ENCODE measurements at regions not wholly inside any gene's neighbourhood (a gene's known extent, or its start where the extent isn't known, plus 50 kb on each side); places are given as distances from the start of the nearest gene placed in this dataset.

- no peak for DNase-seq (ENCODE audit: extremely low read depth, low read depth)
- no peak for TF ChIP-seq CTCF (IDR thresholded peaks at IDR 0.05; ENCODE audit: low read depth, low read length)
These were observed 212.5 kb upstream of the N4BP1 start for GRCh38 chr16:48822431-48822830.

GRCh38 chr16:48820379-48820778, 210.4 kb upstream of the N4BP1 start:
- TF ChIP-seq CTCF (IDR thresholded peaks at IDR 0.05; ENCODE audit: low read depth, low read length) = no peak
- DNase-seq (ENCODE audit: extremely low read depth, low read depth) = no peak

GRCh38 chr16:48818257-48818656, 208.3 kb upstream of the N4BP1 start:
- TF ChIP-seq CTCF (IDR thresholded peaks at IDR 0.05; ENCODE audit: low read depth, low read length) = no peak
- no peak for DNase-seq (ENCODE audit: extremely low read depth, low read depth)

- TF ChIP-seq CTCF (IDR thresholded peaks at IDR 0.05; ENCODE audit: low read depth, low read length) = no peak
These were observed 207.1 kb upstream of the N4BP1 start for GRCh38 chr16:48817032-48817431.

GRCh38 chr16:48816393-48816792, 206.4 kb upstream of the N4BP1 start:
- TF ChIP-seq CTCF (IDR thresholded peaks at IDR 0.05; ENCODE audit: low read depth, low read length) = no peak

More at GRCh38 chr16:48817032-48817431, 207.1 kb upstream of the N4BP1 start:
- DNase-seq (ENCODE audit: extremely low read depth, low read depth) = no peak

GRCh38 chr16:48814994-48815393, 205.0 kb upstream of the N4BP1 start:
- DNase-seq (ENCODE audit: extremely low read depth, low read depth) = no peak
- no peak for TF ChIP-seq CTCF (IDR thresholded peaks at IDR 0.05; ENCODE audit: low read depth, low read length)

More at GRCh38 chr16:48816393-48816792, 206.4 kb upstream of the N4BP1 start:
- no peak for DNase-seq (ENCODE audit: extremely low read depth, low read depth)

GRCh38 chr16:48813485-48813884, 203.5 kb upstream of the N4BP1 start:
- no peak for DNase-seq (ENCODE audit: extremely low read depth, low read depth)
- TF ChIP-seq CTCF (IDR thresholded peaks at IDR 0.05; ENCODE audit: low read depth, low read length) = no peak
